ENCODE measurements at regions not wholly inside any gene's neighbourhood (a gene's known extent, or its start where the extent isn't known, plus 50 kb on each side); places are given as distances from the start of the nearest gene placed in this dataset.

DNA sequence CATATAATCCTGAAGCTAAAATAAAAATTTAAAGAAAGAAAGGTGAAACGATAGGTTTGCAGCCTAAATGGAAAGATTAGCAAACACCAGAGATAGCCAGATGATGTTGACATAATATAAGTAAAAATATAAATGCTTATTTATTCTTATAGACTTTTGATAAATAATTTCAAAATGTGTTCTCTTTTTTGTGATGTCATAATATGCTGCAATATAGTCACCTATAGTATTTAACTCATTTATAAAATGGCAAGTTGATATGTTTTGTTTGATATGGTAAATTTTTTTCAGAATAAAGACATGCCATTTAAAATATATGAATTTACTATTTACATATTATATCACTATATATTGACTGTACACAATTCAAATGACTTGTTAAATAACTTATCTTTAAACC, 813.4 kb downstream of the LRFN5 start:
- no peaks in the 10 kb centered on the region for H3K9me3 ChIP-seq (ENCODE audit: control insufficient read depth, insufficient read depth, low read depth, low read length)
- H3K36me3 ChIP-seq (ENCODE audit: control insufficient read depth, insufficient read depth, low read length) = no peaks in the 10 kb centered on the region
- POLR2A ChIA-PET = no interaction called here
- no peaks in the 10 kb centered on the region for H3K27me3 ChIP-seq (ENCODE audit: control insufficient read depth, insufficient read depth, low read length)
- no peak overlapping the region for H3K4me3 ChIP-seq (ENCODE audit: low read depth in 2 of 2, low read length in 2 of 2)
- no peak overlapping the region for H3K27ac ChIP-seq (ENCODE audit: low read length)
- in situ Hi-C loops (cut with HindIII; ENCODE audit: low pct_unique_long_range_greater_than_20kb, low sequenced_read_pairs) (no loop called here), intact Hi-C loops (cut with micrococcal nuclease; ENCODE audit: unreplicated experiment) (no loop called here)
- H3K4me1 ChIP-seq (ENCODE audit: control insufficient read depth, insufficient read depth, low read length) = no peaks in the 10 kb centered on the region
- DNase-seq (ENCODE audit: low read depth, low spot score) = no peak
- no TSS peak for BruUV-seq (replicated peaks)
- CTCF ChIA-PET = no interaction called here
- no peak for ATAC-seq
- TF ChIP-seq, protein P1, sequence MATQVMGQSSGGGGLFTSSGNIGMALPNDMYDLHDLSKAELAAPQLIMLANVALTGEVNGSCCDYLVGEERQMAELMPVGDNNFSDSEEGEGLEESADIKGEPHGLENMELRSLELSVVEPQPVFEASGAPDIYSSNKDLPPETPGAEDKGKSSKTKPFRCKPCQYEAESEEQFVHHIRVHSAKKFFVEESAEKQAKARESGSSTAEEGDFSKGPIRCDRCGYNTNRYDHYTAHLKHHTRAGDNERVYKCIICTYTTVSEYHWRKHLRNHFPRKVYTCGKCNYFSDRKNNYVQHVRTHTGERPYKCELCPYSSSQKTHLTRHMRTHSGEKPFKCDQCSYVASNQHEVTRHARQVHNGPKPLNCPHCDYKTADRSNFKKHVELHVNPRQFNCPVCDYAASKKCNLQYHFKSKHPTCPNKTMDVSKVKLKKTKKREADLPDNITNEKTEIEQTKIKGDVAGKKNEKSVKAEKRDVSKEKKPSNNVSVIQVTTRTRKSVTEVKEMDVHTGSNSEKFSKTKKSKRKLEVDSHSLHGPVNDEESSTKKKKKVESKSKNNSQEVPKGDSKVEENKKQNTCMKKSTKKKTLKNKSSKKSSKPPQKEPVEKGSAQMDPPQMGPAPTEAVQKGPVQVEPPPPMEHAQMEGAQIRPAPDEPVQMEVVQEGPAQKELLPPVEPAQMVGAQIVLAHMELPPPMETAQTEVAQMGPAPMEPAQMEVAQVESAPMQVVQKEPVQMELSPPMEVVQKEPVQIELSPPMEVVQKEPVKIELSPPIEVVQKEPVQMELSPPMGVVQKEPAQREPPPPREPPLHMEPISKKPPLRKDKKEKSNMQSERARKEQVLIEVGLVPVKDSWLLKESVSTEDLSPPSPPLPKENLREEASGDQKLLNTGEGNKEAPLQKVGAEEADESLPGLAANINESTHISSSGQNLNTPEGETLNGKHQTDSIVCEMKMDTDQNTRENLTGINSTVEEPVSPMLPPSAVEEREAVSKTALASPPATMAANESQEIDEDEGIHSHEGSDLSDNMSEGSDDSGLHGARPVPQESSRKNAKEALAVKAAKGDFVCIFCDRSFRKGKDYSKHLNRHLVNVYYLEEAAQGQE (IDR thresholded peaks at IDR 0.05; ENCODE audit: insufficient read depth in 1 of 2, low read depth in 2 of 2, low read length in 1 of 2) = no peak
- TF ChIP-seq TCF7L2 (IDR thresholded peaks at IDR 0.05; ENCODE audit: low read depth, low read length) = no peak
- no peak for TF ChIP-seq SIN3A (IDR thresholded peaks at IDR 0.05; ENCODE audit: borderline replicate concordance, insufficient read depth, low read depth, low read length)
- no peak for TF ChIP-seq POLR2AphosphoS5 (IDR thresholded peaks at IDR 0.05; ENCODE audit: low read depth, low read length)
- no peak for TF ChIP-seq CTCF (IDR thresholded peaks at IDR 0.05)

DNA sequence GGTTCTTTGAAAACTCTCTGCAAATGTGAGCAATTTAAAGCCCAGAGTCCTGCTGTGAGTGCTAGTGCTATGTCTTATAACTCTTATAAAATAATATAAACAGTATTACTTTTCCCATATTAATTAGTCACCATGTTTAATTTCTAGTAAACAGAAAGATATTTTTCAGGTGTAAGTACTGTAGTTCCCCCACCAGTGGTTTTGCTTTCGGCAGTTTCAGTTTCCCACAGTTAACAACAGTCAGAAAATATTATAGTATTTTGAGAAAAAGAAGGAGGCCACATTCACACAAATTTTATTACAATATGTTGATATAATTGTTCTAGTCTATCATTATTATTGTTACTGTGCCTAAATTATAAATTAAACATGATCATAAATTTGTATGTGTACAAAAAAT, 800.5 kb downstream of the LRFN5 start:
- Histone ChIP-seq H3K4me3 (ENCODE audit: low read depth in 2 of 2, low read length in 2 of 2) (no peak overlapping the region), H3K36me3 (ENCODE audit: control insufficient read depth, insufficient read depth, low read length) (no peaks in the 10 kb centered on the region), H3K27ac (ENCODE audit: low read length) (no peak overlapping the region), H3K4me1 (ENCODE audit: control insufficient read depth, insufficient read depth, low read length) (no peaks in the 10 kb centered on the region), H3K27me3 (ENCODE audit: control insufficient read depth, insufficient read depth, low read length) (no peaks in the 10 kb centered on the region), H3K9me3 (ENCODE audit: control insufficient read depth, insufficient read depth, low read depth, low read length) (no peaks in the 10 kb centered on the region)
- ChIA-PET POLR2A (no interaction called here), CTCF (no interaction called here)
- TF ChIP-seq SIN3A (IDR thresholded peaks at IDR 0.05; ENCODE audit: borderline replicate concordance, insufficient read depth, low read depth, low read length) (no peak), TCF7L2 (IDR thresholded peaks at IDR 0.05; ENCODE audit: low read depth, low read length) (no peak), CTCF (IDR thresholded peaks at IDR 0.05) (no peak), POLR2AphosphoS5 (IDR thresholded peaks at IDR 0.05; ENCODE audit: low read depth, low read length) (no peak)
- TF ChIP-seq, protein P1 (IDR thresholded peaks at IDR 0.05; ENCODE audit: insufficient read depth in 1 of 2, low read depth in 2 of 2, low read length in 1 of 2) = no peak
- ATAC-seq (no peak), DNase-seq (ENCODE audit: low read depth, low spot score) (no peak)
- intact Hi-C loops (cut with micrococcal nuclease; ENCODE audit: unreplicated experiment) = no loop called here
- in situ Hi-C loops (cut with HindIII; ENCODE audit: low pct_unique_long_range_greater_than_20kb, low sequenced_read_pairs) = no loop called here
- no TSS peak for BruUV-seq (replicated peaks)

Measured in Panc1 (cell line).